Calu3 (cell line): ENCODE measurements at regions not wholly inside any gene's neighbourhood (a gene's known extent, or its start where the extent isn't known, plus 50 kb on each side); places are given as distances from the start of the nearest gene placed in this dataset.

Experiments used
- BruUV-seq: library from RNA; stranded (reverse); fragments of 400-500 nt; replicated peaks from 2 replicates; lab custom pipeline; 2021; lab: Mats Ljungman, UMichigan
- CTCF ChIA-PET: fragments of 300-600 bp; sonication (Branson Sonifier 250); formaldehyde crosslinking; loops from one replicate; lab custom pipeline; 2022; ENCODE audit warnings: antibody characterized with exemption; lab: Charles Lee
- DNase-seq: peaks from one replicate; pipeline ENCODE4 v3.0.0; 2022
- H3K27ac Mint-ChIP-seq: one replicate; pipeline ENCODE4 v1.8.0; 2022; ENCODE audit warnings: mixed read lengths; ENCODE audit not compliant: unreplicated experiment
- H3K27me3 Mint-ChIP-seq: one replicate; pipeline ENCODE4 v1.8.0; 2022; ENCODE audit warnings: mixed read lengths; ENCODE audit not compliant: unreplicated experiment
- H3K36me3 Mint-ChIP-seq: one replicate; pipeline ENCODE4 v1.8.0; 2022; ENCODE audit warnings: mild to moderate bottlenecking, moderate library complexity, mixed read lengths; ENCODE audit not compliant: insufficient read depth, unreplicated experiment
- H3K4me1 Mint-ChIP-seq: one replicate; pipeline ENCODE4 v1.8.0; 2022; ENCODE audit warnings: mild to moderate bottlenecking, low read depth, mixed read lengths; ENCODE audit not compliant: unreplicated experiment
- H3K4me3 Mint-ChIP-seq: one replicate; pipeline ENCODE4 v1.8.0; 2022; ENCODE audit warnings: mild to moderate bottlenecking, low read depth, moderate library complexity, mixed read lengths; ENCODE audit not compliant: unreplicated experiment
- H3K9me3 Mint-ChIP-seq: one replicate; pipeline ENCODE4 v1.8.0; 2022; ENCODE audit warnings: low read depth, mixed read lengths; ENCODE audit not compliant: unreplicated experiment
- intact Hi-C: fragments of 100-400 bp; cut with micrococcal nuclease; formaldehyde crosslinking; loops from one replicate; pipeline ENCODE4 v1.10.0; 2022; ENCODE audit not compliant: unreplicated experiment
- TF ChIP-seq, protein P1 (sequence below): fragments of 200-600 bp; IDR thresholded peaks from one replicate; pipeline ENCODE4 v1.8.0; 2022; ENCODE audit warnings: antibody characterized with exemption; ENCODE audit not compliant: unreplicated experiment

DNA sequence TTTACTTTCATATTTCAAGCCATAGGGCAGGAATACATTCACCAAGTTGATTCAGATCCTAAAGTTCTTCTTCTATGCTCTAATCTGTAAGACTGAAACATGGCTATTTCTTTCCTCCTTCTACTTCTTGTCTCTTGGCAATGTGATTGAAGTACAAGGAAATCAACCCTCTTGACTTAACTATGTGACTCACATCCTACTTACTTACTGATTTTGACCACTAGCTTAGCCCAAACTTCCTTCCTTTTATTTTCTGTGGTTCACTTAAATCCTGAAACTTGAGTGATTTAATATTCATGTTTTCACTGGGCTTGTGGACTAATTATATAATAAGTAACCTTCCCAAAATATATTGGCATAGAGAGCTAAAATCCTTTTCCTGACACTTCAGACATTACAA, 111.2 kb upstream of the NOVA1 start:
- H3K9me3 Mint-ChIP-seq: peaks cover 10% of the 10 kb centered on the region
- TF ChIP-seq, protein P1, sequence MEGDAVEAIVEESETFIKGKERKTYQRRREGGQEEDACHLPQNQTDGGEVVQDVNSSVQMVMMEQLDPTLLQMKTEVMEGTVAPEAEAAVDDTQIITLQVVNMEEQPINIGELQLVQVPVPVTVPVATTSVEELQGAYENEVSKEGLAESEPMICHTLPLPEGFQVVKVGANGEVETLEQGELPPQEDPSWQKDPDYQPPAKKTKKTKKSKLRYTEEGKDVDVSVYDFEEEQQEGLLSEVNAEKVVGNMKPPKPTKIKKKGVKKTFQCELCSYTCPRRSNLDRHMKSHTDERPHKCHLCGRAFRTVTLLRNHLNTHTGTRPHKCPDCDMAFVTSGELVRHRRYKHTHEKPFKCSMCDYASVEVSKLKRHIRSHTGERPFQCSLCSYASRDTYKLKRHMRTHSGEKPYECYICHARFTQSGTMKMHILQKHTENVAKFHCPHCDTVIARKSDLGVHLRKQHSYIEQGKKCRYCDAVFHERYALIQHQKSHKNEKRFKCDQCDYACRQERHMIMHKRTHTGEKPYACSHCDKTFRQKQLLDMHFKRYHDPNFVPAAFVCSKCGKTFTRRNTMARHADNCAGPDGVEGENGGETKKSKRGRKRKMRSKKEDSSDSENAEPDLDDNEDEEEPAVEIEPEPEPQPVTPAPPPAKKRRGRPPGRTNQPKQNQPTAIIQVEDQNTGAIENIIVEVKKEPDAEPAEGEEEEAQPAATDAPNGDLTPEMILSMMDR: no peak
- no peaks in the 10 kb centered on the region for H3K4me1 Mint-ChIP-seq
- intact Hi-C loops: no loop called here
- no peak overlapping the region for H3K4me3 Mint-ChIP-seq
- CTCF ChIA-PET: no interaction called here
- no peak overlapping the region for H3K27ac Mint-ChIP-seq
- no peaks in the 10 kb centered on the region for H3K36me3 Mint-ChIP-seq
- no peaks in the 10 kb centered on the region for H3K27me3 Mint-ChIP-seq
- DNase-seq: no peak
- no TSS peak for BruUV-seq

GRCh38 chr14:26719514-26719913, 121.7 kb upstream of the NOVA1 start:
- Mint-ChIP-seq H3K27ac (no peak overlapping the region), H3K36me3 (no peaks in the 10 kb centered on the region), H3K27me3 (no peaks in the 10 kb centered on the region), H3K9me3 (peaks cover 11% of the 10 kb centered on the region), H3K4me3 (no peak overlapping the region), H3K4me1 (no peaks in the 10 kb centered on the region)
- TF ChIP-seq, protein P1: no peak
- BruUV-seq: no TSS peak
- DNase-seq: no peak
- CTCF ChIA-PET: no interaction called here
- intact Hi-C loops: no loop called here

- no peaks in the 10 kb centered on the region for H3K27me3 Mint-ChIP-seq
- no peaks in the 10 kb centered on the region for H3K4me1 Mint-ChIP-seq
- no TSS peak for BruUV-seq
- no peaks in the 10 kb centered on the region for H3K36me3 Mint-ChIP-seq
- CTCF ChIA-PET: no interaction called here
- DNase-seq: no peak
- peaks cover 11% of the 10 kb centered on the region for H3K9me3 Mint-ChIP-seq
- no peak overlapping the region for H3K27ac Mint-ChIP-seq
- TF ChIP-seq, protein P1: no peak
- no peak overlapping the region for H3K4me3 Mint-ChIP-seq
- intact Hi-C loops: no loop called here
These were observed 124.4 kb upstream of the NOVA1 start for GRCh38 chr14:26722258-26722657.

- H3K27me3 Mint-ChIP-seq: no peaks in the 10 kb centered on the region
- no TSS peak for BruUV-seq
- intact Hi-C loops: no loop called here
- H3K4me3 Mint-ChIP-seq: no peak overlapping the region
- CTCF ChIA-PET: no interaction called here
- no peaks in the 10 kb centered on the region for H3K4me1 Mint-ChIP-seq
- TF ChIP-seq, protein P1: no peak
- H3K36me3 Mint-ChIP-seq: no peaks in the 10 kb centered on the region
- no peak overlapping the region for H3K27ac Mint-ChIP-seq
- peaks cover 8% of the 10 kb centered on the region for H3K9me3 Mint-ChIP-seq
- DNase-seq: no peak
These were observed 132.0 kb upstream of the NOVA1 start for GRCh38 chr14:26729851-26730250.
